ENCODE measurements at regions not wholly inside any gene's neighbourhood (a gene's known extent, or its start where the extent isn't known, plus 50 kb on each side); places are given as distances from the start of the nearest gene placed in this dataset.

GRCh38 chr9:115880221-115880885, 273.2 kb upstream of the PAPPA start:
- no peak for TF ChIP-seq EZH2phosphoT487 (IDR thresholded peaks at IDR 0.05; ENCODE audit: low read depth)
- no peak for TF ChIP-seq CTCF (IDR thresholded peaks at IDR 0.05; ENCODE audit: low read depth, low read length)

Measured in OCI-LY3 (cell line).